WTC11 (cell line): ENCODE measurements at regions not wholly inside any gene's neighbourhood (a gene's known extent, or its start where the extent isn't known, plus 50 kb on each side); places are given as distances from the start of the nearest gene placed in this dataset.

Experiments
- ATAC-seq: fragments of 200-7000 bp; cut with Tn5 transposase; 2 replicates; pipeline ENCODE4 v1.10.0; 2021; ENCODE audit warnings: mild to moderate bottlenecking, moderate library complexity
- CTCF ChIA-PET: fragments of 300-600 bp; sonication (Branson Sonifier 250); formaldehyde crosslinking; loops from one replicate; lab custom pipeline; 2021; ENCODE audit warnings: antibody characterized with exemption; lab: Charles Lee
- POLR2A ChIA-PET: fragments of 350-600 bp; sonication (Branson Sonifier 250); formaldehyde crosslinking; loops from one replicate; lab custom pipeline; 2021; ENCODE audit warnings: antibody characterized with exemption; lab: Charles Lee
- DNase-seq: peaks from one replicate; pipeline ENCODE4 v3.0.0; 2021; ENCODE audit warnings: low spot score
- H3K27ac Mint-ChIP-seq: 2 replicates; pipeline ENCODE4 v1.8.0; 2021; ENCODE audit warnings: mixed read lengths
- H3K27me3 Mint-ChIP-seq: 2 replicates; pipeline ENCODE4 v1.8.0; 2021; ENCODE audit warnings: low read depth, mild to moderate bottlenecking, moderate library complexity, mixed read lengths
- H3K36me3 Mint-ChIP-seq: 2 replicates; pipeline ENCODE4 v1.8.0; 2021; ENCODE audit warnings: mixed read lengths
- H3K4me1 Mint-ChIP-seq: 2 replicates; pipeline ENCODE4 v1.8.0; 2022; ENCODE audit warnings: mixed read lengths
- H3K4me3 Mint-ChIP-seq: 2 replicates; pipeline ENCODE4 v1.8.0; 2021; ENCODE audit warnings: mild to moderate bottlenecking, moderate library complexity, mixed read lengths
- H3K9me3 Mint-ChIP-seq: 2 replicates; pipeline ENCODE4 v1.8.0; 2021; ENCODE audit warnings: mixed read lengths
- ELF4 ChIP-seq: sonication (generic); formaldehyde crosslinking; IDR thresholded peaks from 2 replicates; pipeline ENCODE4 v1.8.1; 2022; ENCODE audit warnings: low read depth, mild to moderate bottlenecking, moderate library complexity, missing genetic modification reagents
- EMX1 ChIP-seq: fragments of 250-450 bp; sonication (Bioruptor Pico); IDR thresholded peaks from 2 replicates; pipeline ENCODE4 v1.8.0; 2021; ENCODE audit warnings: mild to moderate bottlenecking
- ETV6 ChIP-seq: sonication (generic); formaldehyde crosslinking; IDR thresholded peaks from 2 replicates; pipeline ENCODE4 v1.8.1; 2022; ENCODE audit warnings: mild to moderate bottlenecking, missing genetic modification reagents
- FOXJ3 ChIP-seq: sonication (generic); formaldehyde crosslinking; IDR thresholded peaks from 2 replicates; pipeline ENCODE4 v1.9.0; 2021; ENCODE audit warnings: missing genetic modification reagents, mild to moderate bottlenecking, borderline replicate concordance
- FOXP1 ChIP-seq: sonication (generic); formaldehyde crosslinking; IDR thresholded peaks from 2 replicates; pipeline ENCODE4 v1.8.0; 2022; ENCODE audit warnings: missing genetic modification reagents, mild to moderate bottlenecking, moderate library complexity, borderline replicate concordance
- JAZF1 ChIP-seq: fragments of 250-450 bp; sonication (Bioruptor Pico); IDR thresholded peaks from 2 replicates; pipeline ENCODE4 v1.9.0; 2021; ENCODE audit warnings: moderate library complexity, mild to moderate bottlenecking, inconsistent platforms
- JUN ChIP-seq: sonication (generic); formaldehyde crosslinking; IDR thresholded peaks from 2 replicates; pipeline ENCODE4 v1.8.0; 2023; ENCODE audit warnings: mild to moderate bottlenecking, missing genetic modification reagents
- NR2C2 ChIP-seq: sonication (generic); formaldehyde crosslinking; IDR thresholded peaks from 2 replicates; pipeline ENCODE4 v1.8.0; 2022; ENCODE audit warnings: mild to moderate bottlenecking, missing genetic modification reagents
- SMAD3 ChIP-seq: sonication (generic); formaldehyde crosslinking; IDR thresholded peaks from 2 replicates; pipeline ENCODE4 v1.8.0; 2022; ENCODE audit warnings: missing genetic modification reagents, mild to moderate bottlenecking, borderline replicate concordance
- SOX15 ChIP-seq: fragments of 250-450 bp; sonication (Bioruptor Pico); IDR thresholded peaks from 2 replicates; pipeline ENCODE4 v1.9.0; 2021; ENCODE audit warnings: mild to moderate bottlenecking
- TEAD1 ChIP-seq: sonication (generic); formaldehyde crosslinking; IDR thresholded peaks from 2 replicates; pipeline ENCODE4 v1.8.0; 2022; ENCODE audit warnings: mild to moderate bottlenecking, missing genetic modification reagents
- ZNF138 ChIP-seq: sonication (generic); formaldehyde crosslinking; conservative IDR thresholded peaks from 2 replicates; pipeline ENCODE4 v1.8.1; 2022; ENCODE audit warnings: mild to moderate bottlenecking, moderate library complexity, missing genetic modification reagents
- ZNF425 ChIP-seq: fragments of 250-450 bp; sonication (Bioruptor Pico); conservative IDR thresholded peaks from 2 replicates; pipeline ENCODE4 v1.9.0; 2021; ENCODE audit warnings: mild to moderate bottlenecking
- ZNF512 ChIP-seq: sonication (generic); formaldehyde crosslinking; IDR thresholded peaks from 2 replicates; pipeline ENCODE4 v1.8.1; 2022; ENCODE audit warnings: missing genetic modification reagents, borderline replicate concordance
- ZSCAN18 ChIP-seq: fragments of 250-450 bp; sonication (Bioruptor Pico); IDR thresholded peaks from 2 replicates; pipeline ENCODE4 v2.1.2; 2022; ENCODE audit warnings: mild to moderate bottlenecking, moderate library complexity
- TF ChIP-seq, protein P1 (sequence below): sonication (generic); formaldehyde crosslinking; IDR thresholded peaks from 2 replicates; pipeline ENCODE4 v1.8.1; 2022; ENCODE audit warnings: mild to moderate bottlenecking, missing genetic modification reagents, moderate library complexity, borderline replicate concordance
- TF ChIP-seq, protein P2 (sequence below): sonication (generic); formaldehyde crosslinking; IDR thresholded peaks from 2 replicates; pipeline ENCODE4 v1.8.0; 2022; ENCODE audit warnings: mild to moderate bottlenecking, missing genetic modification reagents
- TF ChIP-seq, protein P3 (sequence below): sonication (generic); formaldehyde crosslinking; IDR thresholded peaks from 2 replicates; pipeline ENCODE4 v1.8.0; 2022; ENCODE audit warnings: mild to moderate bottlenecking, missing genetic modification reagents
- TF ChIP-seq, protein P4 (sequence below): fragments of 250-450 bp; sonication (Bioruptor Pico); IDR thresholded peaks from 2 replicates; pipeline ENCODE4 v1.9.0; 2021; ENCODE audit warnings: moderate library complexity, mild to moderate bottlenecking, inconsistent platforms, borderline replicate concordance
- TF ChIP-seq, protein P5 (sequence below): fragments of 250-450 bp; sonication (Bioruptor Pico); IDR thresholded peaks from 2 replicates; pipeline ENCODE4 v1.8.0; 2021; ENCODE audit warnings: mild to moderate bottlenecking
- TF ChIP-seq, protein P6 (sequence below): sonication (generic); formaldehyde crosslinking; IDR thresholded peaks from 2 replicates; pipeline ENCODE4 v1.8.0; 2022; ENCODE audit warnings: missing genetic modification reagents
- TF ChIP-seq, protein P7 (sequence below): fragments of 250-450 bp; sonication (Bioruptor Pico); IDR thresholded peaks from 2 replicates; pipeline ENCODE4 v1.9.0; 2021; ENCODE audit warnings: mild to moderate bottlenecking

GRCh38 chr4:166257276-166257675 lies 384.2 kb downstream of the TLL1 start (continued):
- TF ChIP-seq, protein P1, sequence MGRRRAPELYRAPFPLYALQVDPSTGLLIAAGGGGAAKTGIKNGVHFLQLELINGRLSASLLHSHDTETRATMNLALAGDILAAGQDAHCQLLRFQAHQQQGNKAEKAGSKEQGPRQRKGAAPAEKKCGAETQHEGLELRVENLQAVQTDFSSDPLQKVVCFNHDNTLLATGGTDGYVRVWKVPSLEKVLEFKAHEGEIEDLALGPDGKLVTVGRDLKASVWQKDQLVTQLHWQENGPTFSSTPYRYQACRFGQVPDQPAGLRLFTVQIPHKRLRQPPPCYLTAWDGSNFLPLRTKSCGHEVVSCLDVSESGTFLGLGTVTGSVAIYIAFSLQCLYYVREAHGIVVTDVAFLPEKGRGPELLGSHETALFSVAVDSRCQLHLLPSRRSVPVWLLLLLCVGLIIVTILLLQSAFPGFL (CRISPR knock-in tag) = no peak
- TF ChIP-seq FOXP1 (CRISPR knock-in tag) = no peak

DNA sequence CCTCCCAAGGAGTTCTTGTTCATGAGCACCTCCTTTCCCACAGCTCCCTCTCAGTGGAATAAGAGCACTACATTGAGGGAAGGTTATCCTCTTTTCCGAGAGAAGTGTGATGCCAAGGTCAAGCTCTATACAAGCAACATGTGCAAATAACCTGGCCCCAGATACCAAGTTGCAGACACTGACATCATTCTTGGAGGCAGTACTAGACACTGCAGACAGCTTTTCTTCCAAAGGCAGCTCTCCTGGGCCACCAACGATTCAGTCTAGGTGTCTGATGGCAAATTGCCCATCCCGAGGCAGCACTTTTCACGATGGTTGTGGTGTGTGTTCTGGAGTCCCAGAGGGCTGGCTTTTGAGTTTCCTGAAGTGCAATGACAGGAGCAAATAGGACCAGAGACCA lies 384.9 kb downstream of the TLL1 start:
- Mint-ChIP-seq H3K9me3 (no peaks in the 10 kb centered on the region), H3K27ac (no peak overlapping the region), H3K27me3 (no peaks in the 10 kb centered on the region), H3K4me1 (no peaks in the 10 kb centered on the region), H3K4me3 (no peak overlapping the region), H3K36me3 (no peaks in the 10 kb centered on the region)
- ATAC-seq (no peak), DNase-seq (no peak)
- ChIA-PET CTCF (no interaction called here), POLR2A (no interaction called here)
- TF ChIP-seq ZNF425 (CRISPR knock-in tag) (no peak), EMX1 (no peak), SMAD3 (CRISPR knock-in tag) (no peak), TEAD1 (CRISPR knock-in tag) (no peak), ELF4 (CRISPR knock-in tag) (no peak), ETV6 (CRISPR knock-in tag) (no peak), ZNF138 (no peak), NR2C2 (CRISPR knock-in tag) (no peak), ZNF512 (CRISPR knock-in tag) (no peak), FOXJ3 (CRISPR knock-in tag) (no peak), ZSCAN18 (no peak), SOX15 (CRISPR knock-in tag) (no peak), JAZF1 (no peak), JUN (CRISPR knock-in tag) (no peak)
- TF ChIP-seq, protein P2, sequence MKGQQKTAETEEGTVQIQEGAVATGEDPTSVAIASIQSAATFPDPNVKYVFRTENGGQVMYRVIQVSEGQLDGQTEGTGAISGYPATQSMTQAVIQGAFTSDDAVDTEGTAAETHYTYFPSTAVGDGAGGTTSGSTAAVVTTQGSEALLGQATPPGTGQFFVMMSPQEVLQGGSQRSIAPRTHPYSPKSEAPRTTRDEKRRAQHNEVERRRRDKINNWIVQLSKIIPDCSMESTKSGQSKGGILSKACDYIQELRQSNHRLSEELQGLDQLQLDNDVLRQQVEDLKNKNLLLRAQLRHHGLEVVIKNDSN = no peak
- TF ChIP-seq, protein P3, sequence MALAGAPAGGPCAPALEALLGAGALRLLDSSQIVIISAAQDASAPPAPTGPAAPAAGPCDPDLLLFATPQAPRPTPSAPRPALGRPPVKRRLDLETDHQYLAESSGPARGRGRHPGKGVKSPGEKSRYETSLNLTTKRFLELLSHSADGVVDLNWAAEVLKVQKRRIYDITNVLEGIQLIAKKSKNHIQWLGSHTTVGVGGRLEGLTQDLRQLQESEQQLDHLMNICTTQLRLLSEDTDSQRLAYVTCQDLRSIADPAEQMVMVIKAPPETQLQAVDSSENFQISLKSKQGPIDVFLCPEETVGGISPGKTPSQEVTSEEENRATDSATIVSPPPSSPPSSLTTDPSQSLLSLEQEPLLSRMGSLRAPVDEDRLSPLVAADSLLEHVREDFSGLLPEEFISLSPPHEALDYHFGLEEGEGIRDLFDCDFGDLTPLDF (CRISPR knock-in tag) = no peak
- TF ChIP-seq, protein P4, sequence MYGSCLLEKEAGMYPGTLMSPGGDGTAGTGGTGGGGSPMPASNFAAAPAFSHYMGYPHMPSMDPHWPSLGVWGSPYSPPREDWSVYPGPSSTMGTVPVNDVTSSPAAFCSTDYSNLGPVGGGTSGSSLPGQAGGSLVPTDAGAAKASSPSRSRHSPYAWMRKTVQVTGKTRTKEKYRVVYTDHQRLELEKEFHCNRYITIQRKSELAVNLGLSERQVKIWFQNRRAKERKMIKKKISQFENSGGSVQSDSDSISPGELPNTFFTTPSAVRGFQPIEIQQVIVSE = no peak
- TF ChIP-seq, protein P5, sequence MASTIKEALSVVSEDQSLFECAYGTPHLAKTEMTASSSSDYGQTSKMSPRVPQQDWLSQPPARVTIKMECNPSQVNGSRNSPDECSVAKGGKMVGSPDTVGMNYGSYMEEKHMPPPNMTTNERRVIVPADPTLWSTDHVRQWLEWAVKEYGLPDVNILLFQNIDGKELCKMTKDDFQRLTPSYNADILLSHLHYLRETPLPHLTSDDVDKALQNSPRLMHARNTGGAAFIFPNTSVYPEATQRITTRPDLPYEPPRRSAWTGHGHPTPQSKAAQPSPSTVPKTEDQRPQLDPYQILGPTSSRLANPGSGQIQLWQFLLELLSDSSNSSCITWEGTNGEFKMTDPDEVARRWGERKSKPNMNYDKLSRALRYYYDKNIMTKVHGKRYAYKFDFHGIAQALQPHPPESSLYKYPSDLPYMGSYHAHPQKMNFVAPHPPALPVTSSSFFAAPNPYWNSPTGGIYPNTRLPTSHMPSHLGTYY = no peak
- TF ChIP-seq, protein P6, sequence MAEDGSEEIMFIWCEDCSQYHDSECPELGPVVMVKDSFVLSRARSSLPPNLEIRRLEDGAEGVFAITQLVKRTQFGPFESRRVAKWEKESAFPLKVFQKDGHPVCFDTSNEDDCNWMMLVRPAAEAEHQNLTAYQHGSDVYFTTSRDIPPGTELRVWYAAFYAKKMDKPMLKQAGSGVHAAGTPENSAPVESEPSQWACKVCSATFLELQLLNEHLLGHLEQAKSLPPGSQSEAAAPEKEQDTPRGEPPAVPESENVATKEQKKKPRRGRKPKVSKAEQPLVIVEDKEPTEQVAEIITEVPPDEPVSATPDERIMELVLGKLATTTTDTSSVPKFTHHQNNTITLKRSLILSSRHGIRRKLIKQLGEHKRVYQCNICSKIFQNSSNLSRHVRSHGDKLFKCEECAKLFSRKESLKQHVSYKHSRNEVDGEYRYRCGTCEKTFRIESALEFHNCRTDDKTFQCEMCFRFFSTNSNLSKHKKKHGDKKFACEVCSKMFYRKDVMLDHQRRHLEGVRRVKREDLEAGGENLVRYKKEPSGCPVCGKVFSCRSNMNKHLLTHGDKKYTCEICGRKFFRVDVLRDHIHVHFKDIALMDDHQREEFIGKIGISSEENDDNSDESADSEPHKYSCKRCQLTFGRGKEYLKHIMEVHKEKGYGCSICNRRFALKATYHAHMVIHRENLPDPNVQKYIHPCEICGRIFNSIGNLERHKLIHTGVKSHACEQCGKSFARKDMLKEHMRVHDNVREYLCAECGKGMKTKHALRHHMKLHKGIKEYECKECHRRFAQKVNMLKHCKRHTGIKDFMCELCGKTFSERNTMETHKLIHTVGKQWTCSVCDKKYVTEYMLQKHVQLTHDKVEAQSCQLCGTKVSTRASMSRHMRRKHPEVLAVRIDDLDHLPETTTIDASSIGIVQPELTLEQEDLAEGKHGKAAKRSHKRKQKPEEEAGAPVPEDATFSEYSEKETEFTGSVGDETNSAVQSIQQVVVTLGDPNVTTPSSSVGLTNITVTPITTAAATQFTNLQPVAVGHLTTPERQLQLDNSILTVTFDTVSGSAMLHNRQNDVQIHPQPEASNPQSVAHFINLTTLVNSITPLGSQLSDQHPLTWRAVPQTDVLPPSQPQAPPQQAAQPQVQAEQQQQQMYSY (CRISPR knock-in tag) = no peak
- TF ChIP-seq, protein P7, sequence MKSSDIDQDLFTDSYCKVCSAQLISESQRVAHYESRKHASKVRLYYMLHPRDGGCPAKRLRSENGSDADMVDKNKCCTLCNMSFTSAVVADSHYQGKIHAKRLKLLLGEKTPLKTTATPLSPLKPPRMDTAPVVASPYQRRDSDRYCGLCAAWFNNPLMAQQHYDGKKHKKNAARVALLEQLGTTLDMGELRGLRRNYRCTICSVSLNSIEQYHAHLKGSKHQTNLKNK (CRISPR knock-in tag) = no peak
